GM13977 (cell line): ENCODE measurements at regions not wholly inside any gene's neighbourhood (a gene's known extent, or its start where the extent isn't known, plus 50 kb on each side); places are given as distances from the start of the nearest gene placed in this dataset.

Experiments used
- DNase-seq: peaks from one replicate; pipeline ENCODE4 v3.0.0; 2012; ENCODE audit warnings: low spot score
- CTCF ChIP-seq: IDR thresholded peaks from 2 replicates; pipeline ENCODE4 v1.5.1; 2012; ENCODE audit warnings: mild to moderate bottlenecking, control low read depth; ENCODE audit not compliant: insufficient read depth; ENCODE audit errors: extremely low read depth, missing control alignments
- in situ Hi-C: fragments of 300-500 bp; cut with MboI; formaldehyde crosslinking; loops from one replicate; pipeline ENCODE4 v1.12.0; 2022; ENCODE audit warnings: low sequenced_read_pairs, low pct_unique_long_range_greater_than_20kb, mixed read lengths, inconsistent platforms; ENCODE audit not compliant: unreplicated experiment

- TF ChIP-seq CTCF: no peak
- in situ Hi-C loops: no loop called here
- DNase-seq: no peak
These were observed 129.3 kb downstream of the KCNRG start for GRCh38 chr13:50144246-50145160.

- DNase-seq: no peak
- TF ChIP-seq CTCF: no peak
- in situ Hi-C loops: no loop called here
These were observed 134.0 kb downstream of the KCNRG start for GRCh38 chr13:50149214-50149613.

- in situ Hi-C loops: no loop called here
- no peak for DNase-seq
- TF ChIP-seq CTCF: no peak
These were observed 134.7 kb downstream of the KCNRG start for GRCh38 chr13:50149932-50150331.

- no peak for TF ChIP-seq CTCF
- DNase-seq: no peak
- in situ Hi-C loops: no loop called here
These were observed 137.0 kb downstream of the KCNRG start for GRCh38 chr13:50152224-50152623.

GRCh38 chr13:50152655-50153309 is 137.5 kb downstream of the KCNRG start:
- DNase-seq: no peak
- no peak for TF ChIP-seq CTCF
- in situ Hi-C loops: no loop called here

GRCh38 chr13:50153401-50153800 is 138.2 kb downstream of the KCNRG start:
- no peak for DNase-seq
- in situ Hi-C loops: no loop called here
- TF ChIP-seq CTCF: no peak
